Gastrocnemius medialis (tissue), 4 donors: ENCODE measurements at regions not wholly inside any gene's neighbourhood (a gene's known extent, or its start where the extent isn't known, plus 50 kb on each side); places are given as distances from the start of the nearest gene placed in this dataset.

Experiments
- POLR2A ChIP-seq, 2 donors: fragments of 450-650 bp; IDR thresholded peaks; one replicate each; pipeline ENCODE4 v1.6.1; 2017; ENCODE audit warnings: antibody characterized with exemption in 2 of 2, mild to moderate bottlenecking in 2 of 2, moderate library complexity in 2 of 2
- TF ChIP-seq, protein P1 (sequence below), 5 experiments: fragments of 450-650 bp in 3 of 5; fragments of 200-600 bp in 2 of 5; sonication (generic) in 2 of 5; IDR thresholded peaks in 4 of 5; conservative IDR thresholded peaks in 1 of 5; 1 replicate in 4 of 5; 2 replicates in 1 of 5; pipeline ENCODE4 v1.5.1; 2016 to 2019; ENCODE audit warnings: antibody characterized with exemption in 5 of 5, mild to moderate bottlenecking in 3 of 5, moderate library complexity in 3 of 5

DNA sequence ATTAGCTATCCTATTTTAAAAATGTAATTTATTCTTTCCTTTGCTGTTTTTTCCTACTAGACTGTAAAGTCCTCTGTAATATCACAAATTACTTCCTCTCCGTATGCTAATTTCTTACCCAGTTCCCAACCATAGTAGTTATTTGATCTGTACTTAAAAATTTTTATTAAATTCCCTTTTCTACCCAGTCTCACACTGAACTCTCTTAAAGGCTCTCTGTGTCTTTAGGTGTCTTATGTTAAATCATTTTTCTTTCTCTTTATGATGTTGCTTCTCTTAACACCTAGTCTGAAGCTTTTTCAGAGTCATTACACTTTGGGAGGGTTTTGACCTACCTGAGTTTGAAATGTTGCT, 378.6 kb downstream of the NSUN3 start:
- TF ChIP-seq, protein P1, sequence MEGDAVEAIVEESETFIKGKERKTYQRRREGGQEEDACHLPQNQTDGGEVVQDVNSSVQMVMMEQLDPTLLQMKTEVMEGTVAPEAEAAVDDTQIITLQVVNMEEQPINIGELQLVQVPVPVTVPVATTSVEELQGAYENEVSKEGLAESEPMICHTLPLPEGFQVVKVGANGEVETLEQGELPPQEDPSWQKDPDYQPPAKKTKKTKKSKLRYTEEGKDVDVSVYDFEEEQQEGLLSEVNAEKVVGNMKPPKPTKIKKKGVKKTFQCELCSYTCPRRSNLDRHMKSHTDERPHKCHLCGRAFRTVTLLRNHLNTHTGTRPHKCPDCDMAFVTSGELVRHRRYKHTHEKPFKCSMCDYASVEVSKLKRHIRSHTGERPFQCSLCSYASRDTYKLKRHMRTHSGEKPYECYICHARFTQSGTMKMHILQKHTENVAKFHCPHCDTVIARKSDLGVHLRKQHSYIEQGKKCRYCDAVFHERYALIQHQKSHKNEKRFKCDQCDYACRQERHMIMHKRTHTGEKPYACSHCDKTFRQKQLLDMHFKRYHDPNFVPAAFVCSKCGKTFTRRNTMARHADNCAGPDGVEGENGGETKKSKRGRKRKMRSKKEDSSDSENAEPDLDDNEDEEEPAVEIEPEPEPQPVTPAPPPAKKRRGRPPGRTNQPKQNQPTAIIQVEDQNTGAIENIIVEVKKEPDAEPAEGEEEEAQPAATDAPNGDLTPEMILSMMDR (IDR thresholded peaks at IDR 0.05 in 4 of 5, conservative IDR thresholded peaks at IDR 0.05 in 1 of 5) = no peak
- no peak for TF ChIP-seq POLR2A (IDR thresholded peaks at IDR 0.05)
